GM21786 (cell line): ENCODE measurements at regions not wholly inside any gene's neighbourhood (a gene's known extent, or its start where the extent isn't known, plus 50 kb on each side); places are given as distances from the start of the nearest gene placed in this dataset.
"Not testable (repeated sequence)": the region's sequence is repeated elsewhere in the genome, so short reads cannot be mapped to it uniquely, and the experiment has no call there.

Experiments used
- ATAC-seq: cut with Tn5 transposase; IDR thresholded peaks from one replicate; pipeline ENCODE4 v1.9.1; 2021; ENCODE audit not compliant: unreplicated experiment

DNA sequence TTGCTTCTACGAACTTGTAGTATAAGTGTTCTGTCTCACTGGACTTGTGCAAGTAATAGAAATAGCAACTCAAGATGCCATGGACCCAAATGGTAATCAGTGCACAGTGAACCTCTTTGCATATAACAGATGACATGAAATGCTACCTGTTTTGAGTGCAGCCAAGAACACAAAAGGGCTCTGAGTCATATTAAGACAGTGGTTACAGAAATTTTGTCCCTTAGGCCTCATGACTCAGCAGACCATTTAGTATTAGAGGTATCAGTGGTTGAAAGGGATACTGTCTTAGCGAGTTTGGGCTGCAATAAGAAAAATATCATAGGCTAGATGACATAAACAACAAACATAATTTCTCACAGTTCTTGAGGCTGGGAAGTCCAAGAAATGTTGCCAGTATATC is 502.9 kb upstream of the PCDH10 start:
- ATAC-seq = peak; percentile 89

DNA sequence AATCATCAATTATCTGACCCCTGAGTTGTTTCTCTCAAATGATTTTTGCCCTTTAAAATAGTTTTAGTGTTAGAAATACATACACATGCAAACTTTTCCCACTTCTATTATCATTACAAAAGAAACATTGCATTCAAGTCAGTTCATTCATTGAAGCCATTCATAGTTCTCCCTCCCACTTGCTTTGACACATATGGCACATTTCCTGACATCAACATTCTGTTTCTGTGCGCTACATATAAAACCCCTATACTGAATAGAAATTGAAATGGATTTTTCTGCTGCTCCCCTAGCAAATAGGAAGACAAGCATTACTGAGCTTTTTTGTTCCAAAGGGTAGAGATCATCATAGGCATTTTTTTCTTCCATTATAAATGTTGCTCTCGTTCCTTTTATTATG is 497.9 kb upstream of the PCDH10 start:
- ATAC-seq = no peak

DNA sequence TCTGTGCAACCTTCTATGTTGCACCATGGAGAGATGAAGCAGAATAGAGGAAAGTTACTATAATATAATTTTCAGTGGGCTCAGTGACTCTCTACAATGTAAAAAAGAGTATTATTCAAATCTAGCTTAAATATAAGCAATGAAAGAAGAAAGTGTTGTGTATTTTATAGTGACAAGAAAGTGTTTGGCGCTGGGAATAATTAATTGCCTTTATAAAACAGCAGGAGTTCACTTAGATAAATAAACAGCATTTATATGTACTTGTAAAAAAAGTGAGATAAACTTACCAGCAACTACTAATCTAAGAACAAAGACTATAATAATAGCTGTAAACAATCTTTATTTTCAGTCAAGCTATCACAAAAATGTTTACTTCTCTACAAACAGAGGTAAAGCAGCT is 488.9 kb upstream of the PCDH10 start:
- ATAC-seq = no peak

DNA sequence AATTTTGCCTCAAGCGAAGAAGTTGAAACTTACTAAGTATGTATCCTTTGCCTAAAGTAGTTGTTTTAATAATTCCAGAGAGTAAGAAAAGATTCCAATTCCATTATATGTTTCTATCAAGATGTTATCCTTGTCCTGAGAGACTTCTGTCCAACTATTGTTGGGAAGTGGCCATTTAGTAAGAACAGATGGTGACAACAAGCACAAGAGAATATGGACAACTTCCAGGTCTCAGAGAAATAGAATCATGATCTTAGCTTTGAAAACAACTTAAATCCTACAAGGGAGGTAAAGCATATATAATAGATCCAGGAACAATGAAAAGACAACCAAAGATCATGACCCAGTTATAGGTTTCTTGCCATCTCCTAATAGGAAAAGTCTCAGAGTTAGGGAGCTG is 486.6 kb upstream of the PCDH10 start:
- no peak for ATAC-seq

DNA sequence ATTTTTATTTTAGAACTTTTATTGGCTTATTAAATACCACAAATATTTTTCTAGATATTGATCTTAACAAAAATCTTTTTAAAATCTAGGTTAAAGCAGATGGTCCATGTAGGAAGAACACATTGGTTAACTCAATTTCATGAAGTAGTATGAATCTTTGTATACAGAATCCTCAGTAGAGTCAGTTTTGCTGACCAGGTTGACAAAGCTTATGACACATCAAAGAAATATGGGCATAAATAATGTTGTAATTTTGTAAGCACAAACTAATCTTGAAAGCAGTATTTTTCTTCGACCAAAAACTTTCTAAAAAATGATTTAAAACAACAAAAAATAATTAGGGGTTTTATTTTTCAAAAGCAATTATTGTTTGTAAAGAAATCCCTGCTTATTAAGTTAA is 479.3 kb upstream of the PCDH10 start:
- no peak for ATAC-seq

DNA sequence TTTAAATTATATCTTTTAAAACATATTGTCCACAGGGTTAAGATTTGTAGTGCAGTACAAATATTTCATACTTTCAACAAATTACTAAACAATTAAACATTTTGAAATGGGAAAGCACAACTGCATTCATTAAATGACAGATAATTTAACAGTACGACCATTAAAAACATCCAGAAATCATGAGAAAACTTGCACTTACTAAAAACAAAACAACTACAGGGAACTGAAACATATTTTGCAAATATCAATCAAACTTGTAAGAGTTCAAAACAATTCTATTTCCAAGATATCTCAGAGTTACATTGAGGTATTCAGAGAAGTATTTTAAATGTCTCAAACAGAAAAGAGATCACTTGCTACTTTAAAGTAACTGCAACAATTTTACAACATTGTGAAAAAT is 478.5 kb upstream of the PCDH10 start:
- ATAC-seq = no peak

DNA sequence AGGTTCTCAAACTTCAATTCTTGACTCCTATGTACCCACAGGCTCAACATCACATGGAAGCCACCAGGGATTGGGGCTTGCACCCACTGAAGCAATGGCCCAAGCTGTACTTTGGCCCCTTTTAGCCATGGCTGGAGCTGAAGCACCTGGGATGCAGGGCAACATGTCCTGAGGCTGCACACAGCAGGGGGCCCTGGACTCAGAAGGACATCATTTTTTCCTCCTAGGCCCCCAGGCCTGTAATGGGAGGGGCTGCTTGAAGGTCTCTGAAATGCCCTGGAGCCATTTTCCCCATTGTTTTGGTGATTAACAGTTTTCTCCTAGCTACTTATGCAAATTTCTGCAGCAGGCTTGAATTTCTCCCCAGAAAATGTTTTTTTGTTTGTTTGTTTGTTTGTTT is 465.1 kb upstream of the PCDH10 start:
- no peak for ATAC-seq

DNA sequence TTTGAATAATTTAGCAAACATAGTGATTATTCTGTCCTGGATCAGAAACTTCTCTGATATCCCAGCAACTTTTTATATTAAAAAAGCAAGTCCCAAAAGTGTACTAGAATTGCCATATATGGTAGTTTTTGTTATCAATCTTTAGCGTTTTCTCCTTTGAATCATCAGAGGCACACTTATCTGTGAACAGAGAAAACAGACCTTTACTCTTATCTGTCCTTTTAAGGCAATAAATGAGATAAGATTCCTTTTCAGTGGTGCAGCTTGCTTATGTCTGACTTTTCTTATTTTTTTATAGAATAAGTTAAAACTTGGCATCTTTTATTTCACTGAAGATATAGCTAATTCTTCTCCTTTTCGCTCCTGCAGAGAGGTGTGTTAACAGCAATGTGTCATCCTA is 458.1 kb upstream of the PCDH10 start:
- ATAC-seq = no peak

DNA sequence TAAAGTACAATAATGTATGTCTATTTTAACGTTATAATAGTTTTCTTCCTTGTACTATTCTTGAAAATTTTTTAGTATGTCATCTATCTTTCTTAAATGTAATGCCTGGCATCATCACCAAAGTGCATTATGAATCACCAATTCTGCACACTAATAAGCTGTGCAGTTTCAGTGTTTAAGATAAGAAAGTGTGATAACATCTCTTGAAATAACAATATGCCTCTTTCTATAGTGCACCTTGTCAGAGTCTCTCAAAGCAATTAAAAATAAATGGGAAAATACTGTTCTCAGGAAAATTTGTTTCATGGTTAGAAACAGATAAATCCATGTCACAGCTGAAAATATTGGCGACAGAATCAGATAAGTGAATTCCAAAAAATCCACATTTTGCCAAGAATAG is 457.4 kb upstream of the PCDH10 start:
- no peak for ATAC-seq

DNA sequence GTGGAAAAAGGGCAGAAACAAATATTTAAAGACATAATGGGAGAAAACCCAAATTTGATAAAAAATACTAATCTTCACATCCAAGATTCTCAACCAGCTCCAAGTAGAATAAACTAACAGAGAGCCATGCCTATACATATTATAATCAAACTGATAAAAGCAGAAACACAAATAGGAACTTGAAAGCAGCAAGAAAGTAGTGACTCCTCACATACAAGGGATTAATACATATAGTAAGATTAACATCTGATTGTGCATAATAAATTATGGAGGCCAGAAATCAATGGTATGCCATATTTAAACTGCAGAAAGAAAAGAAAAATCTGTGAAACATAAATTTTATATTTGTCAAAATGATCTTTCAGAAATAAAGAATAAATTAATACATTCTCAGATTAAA is 454.3 kb upstream of the PCDH10 start:
- no peak for ATAC-seq

DNA sequence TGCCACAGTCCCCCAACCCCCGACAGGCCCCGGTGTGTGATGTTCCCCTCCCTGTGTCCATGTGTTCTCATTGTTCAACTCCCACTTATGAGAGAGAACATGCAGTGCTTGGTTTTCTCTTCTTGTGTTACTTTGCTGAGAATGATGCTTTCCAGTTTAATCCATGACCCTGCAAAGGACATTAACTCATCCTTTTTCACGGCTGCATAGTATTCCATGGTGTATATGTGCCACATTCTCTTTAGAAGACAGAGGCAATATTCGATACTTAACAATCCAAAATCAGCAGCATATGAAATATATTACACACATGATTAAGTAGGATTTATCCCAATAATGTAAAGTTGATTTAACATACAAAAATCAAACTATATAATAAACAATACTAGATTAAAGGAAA is 451.6 kb upstream of the PCDH10 start:
- not testable (repeated sequence) for ATAC-seq

DNA sequence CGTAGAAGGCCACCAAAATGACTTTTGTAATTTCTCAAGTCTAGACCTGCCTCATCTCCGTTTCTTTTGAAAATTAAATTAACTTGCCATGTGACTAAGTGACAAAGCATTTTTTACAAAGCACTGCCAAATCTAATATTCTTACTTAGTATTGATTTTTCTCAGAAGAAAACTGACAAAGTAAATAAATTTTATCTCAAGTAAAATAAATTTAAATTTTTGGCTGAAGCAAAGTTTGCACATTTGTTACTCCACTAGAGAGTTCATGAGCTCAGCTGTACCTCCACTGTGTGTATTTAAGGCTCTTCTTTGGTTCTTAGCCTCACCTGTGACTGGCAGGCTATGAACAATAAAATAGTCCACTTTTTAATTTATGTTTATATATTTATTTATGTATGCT is 441.1 kb upstream of the PCDH10 start:
- no peak for ATAC-seq

DNA sequence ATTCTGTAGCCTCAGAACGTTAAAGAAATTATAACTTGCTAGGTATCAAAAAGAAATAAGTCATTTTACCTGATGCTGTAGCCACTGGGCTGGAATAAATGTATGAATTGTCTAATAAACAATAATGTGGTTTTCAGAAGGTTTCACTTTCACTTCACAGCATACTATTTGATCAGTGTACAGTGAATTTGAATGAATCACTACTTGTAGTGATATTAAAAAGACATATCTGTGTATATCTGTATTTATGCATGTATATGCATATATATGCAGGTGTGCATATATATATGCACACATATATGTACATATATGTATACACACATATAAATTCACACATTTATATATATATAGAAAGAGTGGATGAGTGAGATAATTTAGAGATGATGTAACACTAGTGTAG is 440.0 kb upstream of the PCDH10 start:
- ATAC-seq = no peak

DNA sequence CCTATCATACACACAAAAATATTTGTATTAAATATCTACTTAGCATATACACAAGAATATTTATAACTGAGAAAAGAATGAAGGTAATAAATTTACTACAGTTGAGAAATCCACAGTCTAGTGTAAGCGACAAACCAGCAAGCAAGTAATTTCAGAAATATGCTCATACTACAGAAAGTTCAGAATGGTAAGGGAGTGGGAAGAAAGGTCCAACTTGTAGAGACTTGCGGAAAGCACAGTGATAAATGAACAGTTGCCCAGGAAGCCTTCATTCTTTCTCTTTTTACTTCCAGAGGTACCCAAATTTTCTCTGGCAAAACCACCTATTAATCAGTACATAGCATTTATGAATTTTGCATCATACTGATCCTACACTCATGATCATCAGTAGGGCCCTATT is 438.1 kb upstream of the PCDH10 start:
- no peak for ATAC-seq

DNA sequence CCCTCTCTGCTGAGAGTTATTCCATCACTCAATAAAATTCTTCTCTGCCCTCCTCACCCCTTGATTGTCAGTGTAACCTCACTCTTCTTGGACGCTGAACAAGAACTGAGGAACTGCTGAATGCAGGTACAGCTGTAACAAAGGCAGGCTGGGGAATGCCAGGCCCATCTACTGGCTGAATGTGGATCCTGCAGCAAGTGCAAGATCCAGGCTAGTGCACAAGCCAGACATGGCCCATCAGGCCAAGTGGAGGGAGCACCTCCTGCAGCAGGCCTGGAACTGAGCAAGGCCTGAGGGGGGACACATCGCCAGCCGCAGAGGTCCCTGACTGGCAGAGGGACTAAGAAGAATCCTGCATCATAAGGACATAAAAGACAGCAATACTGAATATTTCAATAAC is 411.8 kb upstream of the PCDH10 start:
- no peak for ATAC-seq

DNA sequence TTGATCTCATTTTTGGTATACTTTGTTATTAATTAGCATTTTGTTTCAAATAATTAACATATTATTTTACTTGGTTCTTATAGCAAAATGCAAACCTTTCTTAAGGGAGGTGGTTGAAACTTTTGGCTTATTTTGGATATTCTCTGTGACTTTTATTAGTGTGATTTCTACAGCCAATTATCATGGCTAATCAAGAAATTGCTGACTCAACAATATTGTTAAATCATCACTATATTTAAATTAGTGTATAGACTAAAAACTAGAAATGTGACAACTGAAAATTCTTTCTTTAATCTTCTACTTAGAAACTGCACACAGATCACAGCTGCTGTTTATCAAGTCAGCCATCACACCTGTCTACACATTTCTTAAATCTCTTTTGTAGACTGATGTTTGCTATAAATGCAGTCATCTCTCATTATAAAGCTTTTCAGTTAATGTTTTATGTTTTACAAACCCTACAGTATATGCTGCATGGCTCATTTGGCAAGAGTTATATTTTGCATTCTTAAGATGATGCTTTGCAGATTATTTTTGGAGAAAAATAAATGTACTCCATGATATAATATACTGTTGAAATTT is 389.8 kb upstream of the PCDH10 start:
- ATAC-seq = no peak

DNA sequence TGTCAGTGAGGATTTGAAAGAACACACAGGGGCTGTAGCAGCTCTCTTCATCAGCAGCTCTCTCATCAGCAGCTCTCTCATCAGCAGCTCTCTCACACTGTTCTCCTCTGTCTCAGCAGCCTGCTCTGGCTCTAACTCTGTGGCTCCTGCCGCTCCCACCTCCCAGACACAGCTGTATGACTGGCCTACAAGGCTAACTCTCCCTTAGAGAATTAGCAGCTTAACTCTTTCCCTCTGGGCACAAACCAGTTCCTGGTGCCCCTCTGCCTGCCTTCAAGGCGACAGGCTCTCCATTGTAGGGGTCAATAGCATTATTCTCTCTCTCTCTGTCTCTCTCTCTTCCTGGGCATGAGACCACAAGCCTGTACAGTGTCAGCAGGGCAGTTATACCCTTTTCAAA is 385.6 kb upstream of the PCDH10 start:
- no peak for ATAC-seq

DNA sequence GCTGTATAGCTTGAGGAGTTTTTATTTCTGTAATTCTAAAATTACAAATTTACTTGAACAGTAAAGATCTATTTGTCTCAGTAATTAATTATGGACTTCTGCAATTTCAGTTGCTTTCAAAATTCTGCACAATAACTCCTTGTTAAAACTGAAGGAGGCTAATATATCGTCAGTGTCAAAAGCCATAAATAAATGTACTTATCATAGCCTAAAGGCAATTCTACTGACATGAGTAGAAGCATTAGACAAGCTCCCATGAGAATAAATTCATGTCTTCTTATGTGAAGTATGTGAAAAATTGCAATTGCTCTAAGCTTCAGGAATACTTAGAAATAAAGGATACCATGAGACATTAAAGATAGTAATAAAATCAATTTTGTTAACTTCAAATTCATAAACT is 381.2 kb upstream of the PCDH10 start:
- ATAC-seq = no peak

DNA sequence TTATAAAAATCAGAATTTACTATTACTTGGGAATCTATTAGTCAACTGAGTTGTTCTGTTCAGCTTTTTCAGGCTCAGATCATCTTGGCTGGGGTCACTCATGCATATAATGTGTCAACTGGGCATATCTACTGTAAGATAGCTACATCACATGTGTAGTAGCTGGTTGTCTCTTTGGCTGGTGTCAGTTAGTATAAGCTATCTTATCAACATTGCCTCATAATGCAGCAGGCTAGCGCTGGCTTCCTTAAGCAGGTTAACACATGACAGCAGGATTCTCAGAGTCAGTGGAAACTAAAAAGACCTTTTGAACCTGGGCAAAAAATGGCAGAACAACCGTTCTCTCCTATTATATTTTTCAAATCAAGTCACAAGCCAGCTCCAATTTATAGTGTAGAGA is 378.3 kb upstream of the PCDH10 start:
- no peak for ATAC-seq

DNA sequence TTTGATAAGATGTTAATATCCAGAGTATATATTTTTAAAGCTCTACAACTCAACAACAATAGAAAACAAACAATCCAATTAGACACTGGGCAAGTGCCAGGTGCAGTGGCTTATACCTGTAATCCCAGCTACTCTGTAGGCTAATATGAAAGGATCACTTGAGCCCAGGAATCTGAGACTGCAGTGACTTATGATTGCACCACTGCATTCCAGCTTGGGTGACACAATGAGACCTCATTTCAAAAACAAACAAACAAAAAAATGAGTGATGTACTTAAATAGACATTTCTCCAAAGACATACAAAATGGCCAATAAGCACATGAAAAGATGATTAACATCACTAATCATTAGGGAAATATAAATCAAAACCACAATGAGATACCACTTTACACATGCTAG is 356.8 kb upstream of the PCDH10 start:
- no peak for ATAC-seq

DNA sequence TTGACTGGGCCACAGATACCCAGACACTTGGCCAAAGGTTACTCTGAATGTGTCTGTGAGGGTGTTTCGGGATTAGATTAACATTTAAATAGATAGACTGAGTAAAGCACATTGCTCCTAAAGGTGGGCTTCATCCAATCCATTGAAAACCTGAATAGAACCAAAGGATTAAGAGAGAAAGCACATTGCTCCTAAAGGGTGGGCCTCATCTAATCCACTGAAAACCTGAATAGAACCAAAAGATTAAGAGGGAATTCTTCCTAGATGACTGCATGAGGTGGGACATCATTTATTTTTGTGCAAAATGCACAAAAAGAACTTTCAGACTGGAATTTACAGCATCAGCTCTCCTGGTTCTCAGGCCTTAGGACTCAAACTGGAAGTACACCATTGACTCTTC is 351.2 kb upstream of the PCDH10 start:
- ATAC-seq = no peak

DNA sequence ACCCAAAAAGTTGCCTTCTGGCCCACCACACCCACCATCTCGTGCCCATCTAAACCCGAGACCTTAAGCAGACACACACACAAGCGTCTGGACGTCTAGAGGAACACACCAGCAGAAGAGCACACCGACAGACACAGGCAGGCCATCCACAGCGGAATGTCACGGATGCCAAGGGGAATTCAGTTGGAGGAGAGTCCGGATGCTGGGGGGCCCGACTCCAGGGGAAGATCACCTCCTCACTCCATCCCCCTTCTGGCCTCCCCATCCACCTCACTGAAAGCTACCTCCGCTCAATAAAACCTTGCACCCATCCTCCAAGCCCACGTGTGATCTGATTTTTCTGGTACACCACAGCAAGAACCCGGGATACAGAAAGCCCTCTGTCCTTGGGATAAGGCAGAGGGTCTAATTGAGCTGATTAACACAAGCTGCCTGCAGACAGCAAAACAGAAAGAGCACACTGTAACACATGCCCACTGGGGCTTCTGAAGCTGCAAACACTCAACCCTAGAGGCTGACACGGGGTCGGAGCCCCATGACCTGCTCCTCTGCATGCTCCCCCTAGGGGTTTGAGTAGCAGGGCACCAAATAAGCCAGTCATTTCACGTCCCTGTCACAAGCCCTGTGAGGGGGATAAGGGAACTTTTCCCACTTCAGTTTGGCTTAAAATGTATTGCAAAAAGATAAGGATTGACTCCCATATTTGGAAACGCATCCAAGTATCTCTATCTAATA is 339.6 kb upstream of the PCDH10 start:
- ATAC-seq = no peak

DNA sequence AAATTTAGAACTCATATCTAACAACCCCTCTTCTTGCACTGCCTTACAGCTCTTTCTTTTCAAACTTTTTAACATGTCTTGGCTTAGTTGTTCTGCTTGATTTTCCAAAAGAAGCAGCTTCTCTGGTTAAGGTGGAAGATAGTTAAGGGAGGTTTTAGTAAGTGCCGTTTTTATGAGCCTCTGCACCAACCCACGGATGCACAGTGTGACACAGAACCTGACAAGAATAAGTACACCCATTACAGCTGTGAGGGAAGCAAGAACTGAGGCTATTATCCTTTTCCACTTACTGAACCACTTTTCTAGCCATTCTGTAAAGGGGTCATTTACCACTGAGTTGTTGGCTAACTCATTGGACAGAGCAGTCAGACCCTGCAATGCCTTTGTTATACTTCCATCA is 336.0 kb upstream of the PCDH10 start:
- ATAC-seq = not testable (repeated sequence)
